H1 (cell line): ENCODE measurements at regions not wholly inside any gene's neighbourhood (a gene's known extent, or its start where the extent isn't known, plus 50 kb on each side); places are given as distances from the start of the nearest gene placed in this dataset.

Source experiments
- CTCF ChIA-PET: fragments of 300-600 bp; sonication (Branson Sonifier 250); formaldehyde crosslinking; loops from one replicate; lab custom pipeline; 2021; ENCODE audit not compliant: partially characterized antibody; lab: Charles Lee
- POLR2A ChIA-PET: fragments of 300-600 bp; sonication (Branson Sonifier 250); formaldehyde crosslinking; loops from one replicate; lab custom pipeline; 2021; ENCODE audit warnings: inconsistent platforms; ENCODE audit not compliant: partially characterized antibody; lab: Charles Lee
- DNase-seq, 2 experiments: peaks; one replicate each; pipeline versions ENCODE4 v3.0.0 to v3.0.0-alpha.2; 2010 to 2022; ENCODE audit warnings: low spot score in 2 of 2, low read depth in 1 of 2, mixed read lengths in 1 of 2
- FAIRE-seq: peaks from 2 replicates; lab custom pipeline; 2011; peaks lifted over from hg19 to GRCh38; lab: Jason Lieb, UNC
- H2AFZ ChIP-seq: 2 replicates; pipeline ENCODE4 v1.8.1; 2012; ENCODE audit warnings: low read length, inconsistent platforms
- H2AK5ac ChIP-seq: 2 replicates; pipeline ENCODE4 v1.6.1; 2013; ENCODE audit warnings: low read depth, low read length
- H2BK120ac ChIP-seq: replicated peaks from 2 replicates; pipeline ENCODE3; 2013; ENCODE audit warnings: low read depth, low read length, inconsistent platforms
- H2BK12ac ChIP-seq: 2 replicates; pipeline ENCODE4 v1.6.1; 2013; ENCODE audit warnings: low read depth, low read length
- H2BK15ac ChIP-seq: 2 replicates; pipeline ENCODE4 v1.6.1; 2013; ENCODE audit warnings: low read length
- H2BK20ac ChIP-seq: 2 replicates; pipeline ENCODE4 v1.6.1; 2013; ENCODE audit warnings: low read length
- H2BK5ac ChIP-seq: 2 replicates; pipeline ENCODE4 v1.6.1; 2013; ENCODE audit warnings: low read depth, low read length
- H3K14ac ChIP-seq: 2 replicates; pipeline ENCODE4 v1.6.1; 2013; ENCODE audit warnings: inconsistent platforms; ENCODE audit not compliant: insufficient read length
- H3K18ac ChIP-seq: 2 replicates; pipeline ENCODE4 v1.6.1; 2013; ENCODE audit warnings: low read length; ENCODE audit errors: extremely low read depth
- H3K23ac ChIP-seq: 2 replicates; pipeline ENCODE4 v1.6.1; 2013; ENCODE audit warnings: inconsistent platforms; ENCODE audit not compliant: insufficient read length
- H3K23me2 ChIP-seq: 2 replicates; pipeline ENCODE4 v1.6.1; 2013; ENCODE audit warnings: low read depth, low read length
- H3K27ac ChIP-seq: 2 replicates; pipeline ENCODE4 v1.6.1; 2011; ENCODE audit warnings: low read depth, low read length, inconsistent platforms
- H3K27me3 ChIP-seq, 4 experiments: replicated peaks in 1 of 4; 1 replicate in 1 of 4; 2 replicates in 3 of 4; pipeline versions ENCODE4 v1.6.1 to v1.8.1; 2011 to 2013; ENCODE audit warnings: low read length in 3 of 4, mild to moderate bottlenecking in 3 of 4, inconsistent platforms in 2 of 4, mixed read lengths in 2 of 4, moderate library complexity in 1 of 4; ENCODE audit not compliant: control insufficient read depth in 3 of 4, insufficient read depth in 3 of 4; ENCODE audit errors: extremely low read depth in 1 of 4
- H3K36me3 ChIP-seq, 4 experiments: 2 replicates each; pipeline versions ENCODE4 v1.6.1 to v1.8.1; 2011 to 2013; ENCODE audit warnings: mild to moderate bottlenecking in 4 of 4, low read length in 3 of 4, moderate library complexity in 2 of 4, control low read depth in 1 of 4, inconsistent platforms in 1 of 4; ENCODE audit not compliant: insufficient read depth in 4 of 4, control insufficient read depth in 2 of 4
- H3K4ac ChIP-seq: replicated peaks from 2 replicates; pipeline ENCODE3; 2013; ENCODE audit warnings: low read length, low read depth, mixed read lengths, inconsistent platforms; ENCODE audit not compliant: insufficient read length
- H3K4me1 ChIP-seq, 4 experiments: replicated peaks in 1 of 4; 1 replicate in 1 of 4; 2 replicates in 3 of 4; pipeline versions ENCODE4 v1.6.1 to v1.8.1; 2011 to 2013; ENCODE audit warnings: low read length in 3 of 4, inconsistent platforms in 2 of 4, mixed read lengths in 1 of 4; ENCODE audit not compliant: insufficient read depth in 4 of 4, control insufficient read depth in 3 of 4
- H3K4me2 ChIP-seq, 2 experiments: 2 replicates each; pipeline versions ENCODE4 v1.6.1 to v1.8.1; 2011 to 2013; ENCODE audit warnings: low read depth in 2 of 2, low read length in 2 of 2, control low read depth in 1 of 2, inconsistent platforms in 1 of 2, mild to moderate bottlenecking in 1 of 2; ENCODE audit not compliant: insufficient read depth in 1 of 2
- H3K4me3 ChIP-seq, 4 experiments: fragments of 200-600, 300-600 bp in 1 of 4; sonication (generic), shearing (Covaris generic), sonication (Bioruptor Twin) in 1 of 4; 2 replicates each; pipeline versions ENCODE4 v1.5.1 to v1.8.1; 2011 to 2016; ENCODE audit warnings: low read length in 4 of 4, low read depth in 3 of 4, control low read depth in 2 of 4, inconsistent platforms in 2 of 4, mild to moderate bottlenecking in 2 of 4, mixed read lengths in 1 of 4, moderate library complexity in 1 of 4; ENCODE audit not compliant: insufficient read depth in 2 of 4; ENCODE audit errors: extremely low read depth in 1 of 4
- H3K56ac ChIP-seq: replicated peaks from 2 replicates; pipeline ENCODE3; 2013; ENCODE audit warnings: low read depth, mild to moderate bottlenecking, mixed read lengths, low read length, inconsistent platforms; ENCODE audit not compliant: insufficient read length
- H3K79me1 ChIP-seq: 2 replicates; pipeline ENCODE4 v1.6.1; 2013; ENCODE audit warnings: low read depth, low read length, control low read depth
- H3K79me2 ChIP-seq, 2 experiments: 2 replicates each; pipeline versions ENCODE4 v1.6.1 to v1.8.1; 2012 to 2013; ENCODE audit warnings: low read length in 2 of 2, mild to moderate bottlenecking in 2 of 2, inconsistent platforms in 1 of 2; ENCODE audit not compliant: insufficient read depth in 2 of 2, control insufficient read depth in 1 of 2
- H3K9ac ChIP-seq, 4 experiments: replicated peaks in 1 of 4; 1 replicate in 1 of 4; 2 replicates in 3 of 4; pipeline versions ENCODE4 v1.6.1 to v1.8.1; 2011 to 2013; ENCODE audit warnings: low read depth in 3 of 4, low read length in 3 of 4, control low read depth in 2 of 4, mild to moderate bottlenecking in 2 of 4, moderate library complexity in 2 of 4, inconsistent platforms in 1 of 4; ENCODE audit errors: extremely low read depth in 1 of 4
- H3K9me3 ChIP-seq, 2 experiments: 2 replicates each; pipeline versions ENCODE4 v1.6.1 to v1.8.1; 2012 to 2013; ENCODE audit warnings: mild to moderate bottlenecking in 2 of 2, moderate library complexity in 2 of 2, control low read depth in 1 of 2, inconsistent platforms in 1 of 2, low read depth in 1 of 2, low read length in 1 of 2, mixed read lengths in 1 of 2; ENCODE audit not compliant: insufficient read depth in 2 of 2
- H4K20me1 ChIP-seq, 2 experiments: replicated peaks in 1 of 2; 2 replicates each; pipeline versions ENCODE3 to v1.8.1; 2011 to 2013; ENCODE audit warnings: inconsistent platforms in 2 of 2, low read length in 2 of 2, mild to moderate bottlenecking in 1 of 2; ENCODE audit not compliant: insufficient read depth in 2 of 2, control insufficient read depth in 1 of 2
- H4K5ac ChIP-seq: 2 replicates; pipeline ENCODE4 v1.6.1; 2013; ENCODE audit warnings: low read length, low read depth, mixed read lengths, inconsistent platforms; ENCODE audit not compliant: insufficient read length
- H4K8ac ChIP-seq: 2 replicates; pipeline ENCODE4 v1.8.0; 2013; ENCODE audit warnings: mild to moderate bottlenecking, moderate library complexity, low read length, inconsistent platforms; ENCODE audit not compliant: insufficient read depth; ENCODE audit errors: extremely low read depth
- H4K91ac ChIP-seq: replicated peaks from 2 replicates; pipeline ENCODE3; 2013; ENCODE audit warnings: low read length, mixed read lengths, inconsistent platforms; ENCODE audit not compliant: insufficient read length
- BCL11A ChIP-seq, 2 experiments: IDR thresholded peaks; one replicate each; pipeline ENCODE4 v1.6.1; 2011; ENCODE audit warnings: low read depth in 2 of 2, low read length in 2 of 2, mild to moderate bottlenecking in 2 of 2
- CBX5 ChIP-seq: fragments of 300-800, 300-1000 bp; sonication (generic); IDR thresholded peaks from 2 replicates; pipeline ENCODE4 v1.7.1; 2016; ENCODE audit warnings: antibody characterized with exemption, low read length, low read depth
- CBX8 ChIP-seq: fragments of 300-800, 300-1000 bp; sonication (generic); IDR thresholded peaks from 2 replicates; pipeline ENCODE4 v1.7.1; 2016; ENCODE audit warnings: low read depth, low read length, borderline replicate concordance
- CHD1 ChIP-seq: IDR thresholded peaks from 2 replicates; pipeline ENCODE4 v1.6.1; 2012; ENCODE audit warnings: low read depth, low read length, improper control_type of control experiment
- CHD2 ChIP-seq: IDR thresholded peaks from 2 replicates; pipeline ENCODE4 v1.6.1; 2012; ENCODE audit warnings: low read length, improper control_type of control experiment
- CREB1 ChIP-seq: IDR thresholded peaks from 2 replicates; pipeline ENCODE4 v1.6.1; 2012; ENCODE audit warnings: inconsistent platforms
- CTCF ChIP-seq, 3 experiments: IDR thresholded peaks; 1 replicate in 2 of 3; 2 replicates in 1 of 3; pipeline versions ENCODE4 v1.5.1 to v1.6.1; 2011; ENCODE audit warnings: low read length in 3 of 3, mild to moderate bottlenecking in 3 of 3, inconsistent platforms in 2 of 3, low read depth in 1 of 3, moderate library complexity in 1 of 3; ENCODE audit not compliant: insufficient read depth in 1 of 3; ENCODE audit errors: control extremely low read depth in 1 of 3
- HDAC6 ChIP-seq: IDR thresholded peaks from one replicate; pipeline ENCODE4 v1.7.1; 2012; ENCODE audit warnings: low read depth, mild to moderate bottlenecking, inconsistent platforms, low read length, moderate library complexity
- JUND ChIP-seq: IDR thresholded peaks from 2 replicates; pipeline ENCODE4 v1.6.1; 2011; ENCODE audit warnings: mild to moderate bottlenecking, improper control_type of control experiment, low read length
- KDM5A ChIP-seq: fragments of 200-600 bp; IDR thresholded peaks from 2 replicates; pipeline ENCODE4 v1.7.1; 2012; ENCODE audit warnings: mild to moderate bottlenecking, low read length, inconsistent platforms, mixed read lengths
- NRF1 ChIP-seq: IDR thresholded peaks from 2 replicates; pipeline ENCODE4 v1.6.1; 2011; ENCODE audit warnings: mild to moderate bottlenecking, low read depth, low read length, improper control_type of control experiment
- SRF ChIP-seq: IDR thresholded peaks from 2 replicates; pipeline ENCODE4 v1.6.1; 2011; ENCODE audit warnings: mild to moderate bottlenecking, low read depth, low read length, moderate library complexity
- TBP ChIP-seq: IDR thresholded peaks from 2 replicates; pipeline ENCODE4 v1.6.1; 2011; ENCODE audit warnings: low read depth, low read length, improper control_type of control experiment
- TCF12 ChIP-seq: IDR thresholded peaks from 2 replicates; pipeline ENCODE4 v1.6.1; 2011; ENCODE audit warnings: low read depth, mild to moderate bottlenecking, low read length
- YY1 ChIP-seq: IDR thresholded peaks from 2 replicates; pipeline ENCODE4 v1.6.1; 2011; ENCODE audit warnings: low read depth, mild to moderate bottlenecking, low read length
- WGBS, 2 experiments: shearing (Covaris generic) in 1 of 2; methylation state at CpG; one replicate each; pipeline versions ENCODE4 v1.1.6 to v1.1.7; 2013 to 2015; ENCODE audit warnings: low lambda C conversion rate in 2 of 2, mixed read lengths in 2 of 2, inconsistent platforms in 1 of 2, low coverage in 1 of 2, missing lambda C conversion rate in 1 of 2; ENCODE audit not compliant: insufficient replicate concordance in 2 of 2, insufficient coverage in 1 of 2, insufficient read length in 1 of 2; ENCODE audit errors: extremely low coverage in 1 of 2, missing lambda C conversion rate in 1 of 2; 5-methylcytosine and 5-hydroxymethylcytosine counted together

GRCh38 chr4:115505326-115505725 is 391.9 kb upstream of the NDST4 start:
- Histone ChIP-seq H3K27me3 (no peaks in the 10 kb centered on the region), H4K91ac (no peak overlapping the region), H3K9me3 (no peaks in the 10 kb centered on the region), H2BK15ac (no peak overlapping the region), H3K36me3 (no peaks in the 10 kb centered on the region), H2BK12ac (no peak overlapping the region), H2AFZ (no peak overlapping the region), H2AK5ac (no peak overlapping the region), H3K23ac (no peak overlapping the region), H3K79me2 (no peaks in the 10 kb centered on the region), H3K9ac (no peak overlapping the region), H4K20me1 (no peaks in the 10 kb centered on the region), H4K5ac (no peak overlapping the region), H3K4me3 (no peak overlapping the region), H4K8ac (no peak overlapping the region), H3K4me1 (no peaks in the 10 kb centered on the region), H2BK120ac (no peak overlapping the region), H3K18ac (no peak overlapping the region), H3K23me2 (no peaks in the 10 kb centered on the region; the same call in 1 of the 2 replicates), H3K56ac (no peak overlapping the region), H3K79me1 (no peaks in the 10 kb centered on the region), H2BK20ac (no peak overlapping the region), H3K14ac (no peak overlapping the region), H2BK5ac (no peak overlapping the region), H3K27ac (no peak overlapping the region), H3K4me2 (no peak overlapping the region), H3K4ac (no peak overlapping the region)
- CTCF ChIA-PET, result no interaction called here
- DNase-seq (no peak), FAIRE-seq (no peak)
- POLR2A ChIA-PET, result no interaction called here
- WGBS, 2 experiments, result 88% methylated on average over 1 of the region's 1 CpG; no CpG with 5 or more reads in 1 of the 2 experiments
- TF ChIP-seq CTCF (IDR thresholded peaks at IDR 0.05; ENCODE audit: control extremely low read depth in 1 of 3, insufficient read depth in 1 of 3, low read depth in 1 of 3, low read length in 3 of 3) (no peak), CREB1 (no peak), CBX8 (no peak), NRF1 (no peak), KDM5A (no peak), CHD1 (no peak), CBX5 (no peak), JUND (no peak), YY1 (no peak), HDAC6 (no peak), TBP (no peak), TCF12 (no peak), BCL11A (IDR thresholded peaks at IDR 0.05; ENCODE audit: low read depth in 2 of 2, low read length in 2 of 2) (no peak), SRF (no peak), CHD2 (no peak)
